ENCODE measurements at regions not wholly inside any gene's neighbourhood (a gene's known extent, or its start where the extent isn't known, plus 50 kb on each side); places are given as distances from the start of the nearest gene placed in this dataset.
A peak's percentile ranks its signal among the peaks of the same experiment; 100 is the strongest.
"Not testable (repeated sequence)": the region's sequence is repeated elsewhere in the genome, so short reads cannot be mapped to it uniquely, and the experiment has no call there.

- Histone ChIP-seq H3K9me3 (ENCODE audit: control insufficient read depth, low read depth, low read length) (no peaks in the 10 kb centered on the region), H3K27me3 (ENCODE audit: control insufficient read depth, insufficient read depth, low read length) (no peaks in the 10 kb centered on the region), H3K4me3 (ENCODE audit: low read length) (no peak overlapping the region), H3K4me1 (ENCODE audit: control insufficient read depth, insufficient read depth, low read length) (no peaks in the 10 kb centered on the region), H3K36me3 (ENCODE audit: control insufficient read depth, insufficient read depth, low read length) (no peaks in the 10 kb centered on the region), H3K27ac (ENCODE audit: low read length) (no peak overlapping the region)
- DNase-seq, result no peak
- no CpG with 5 or more reads among the region's 2 CpGs for WGBS (ENCODE audit: insufficient coverage, low lambda C conversion rate)
Measured at GRCh38 chr6:80488190-80488589, 381.7 kb downstream of the BCKDHB start.

GRCh38 chr6:80485494-80485893 lies 379.0 kb downstream of the BCKDHB start:
- H3K4me1 ChIP-seq (ENCODE audit: control insufficient read depth, insufficient read depth, low read length); H3K36me3 ChIP-seq (ENCODE audit: control insufficient read depth, insufficient read depth, low read length); H3K27me3 ChIP-seq (ENCODE audit: control insufficient read depth, insufficient read depth, low read length); H3K27ac ChIP-seq (ENCODE audit: low read length); DNase-seq; H3K4me3 ChIP-seq (ENCODE audit: low read length); H3K9me3 ChIP-seq (ENCODE audit: control insufficient read depth, low read depth, low read length): not testable (repeated sequence)
- no CpG with 5 or more reads among the region's 12 CpGs for WGBS (ENCODE audit: insufficient coverage, low lambda C conversion rate)

GRCh38 chr6:80482056-80482455 lies 375.6 kb downstream of the BCKDHB start:
- Histone ChIP-seq H3K27me3 (ENCODE audit: control insufficient read depth, insufficient read depth, low read length) (no peaks in the 10 kb centered on the region), H3K27ac (ENCODE audit: low read length) (no peak overlapping the region), H3K4me1 (ENCODE audit: control insufficient read depth, insufficient read depth, low read length) (no peaks in the 10 kb centered on the region), H3K36me3 (ENCODE audit: control insufficient read depth, insufficient read depth, low read length) (no peaks in the 10 kb centered on the region), H3K4me3 (ENCODE audit: low read length) (no peak overlapping the region), H3K9me3 (ENCODE audit: control insufficient read depth, low read depth, low read length) (no peaks in the 10 kb centered on the region)
- no CpG with 5 or more reads among the region's 3 CpGs for WGBS (ENCODE audit: insufficient coverage, low lambda C conversion rate)
- DNase-seq, result no peak

- no peaks in the 10 kb centered on the region for H3K27me3 ChIP-seq (ENCODE audit: control insufficient read depth, insufficient read depth, low read length)
- no peaks in the 10 kb centered on the region for H3K36me3 ChIP-seq (ENCODE audit: control insufficient read depth, insufficient read depth, low read length)
- no peaks in the 10 kb centered on the region for H3K9me3 ChIP-seq (ENCODE audit: control insufficient read depth, low read depth, low read length)
- H3K4me3 ChIP-seq (ENCODE audit: low read length), result no peak overlapping the region
- no peaks in the 10 kb centered on the region for H3K4me1 ChIP-seq (ENCODE audit: control insufficient read depth, insufficient read depth, low read length)
- DNase-seq, result no peak
- H3K27ac ChIP-seq (ENCODE audit: low read length), result no peak overlapping the region
Measured at GRCh38 chr6:80480421-80481157, 374.1 kb downstream of the BCKDHB start.

- Histone ChIP-seq H3K27ac (ENCODE audit: low read length) (peak overlapping the region; percentile 65), H3K4me3 (ENCODE audit: low read length) (no peak overlapping the region), H3K9me3 (ENCODE audit: control insufficient read depth, low read depth, low read length) (no peaks in the 10 kb centered on the region), H3K27me3 (ENCODE audit: control insufficient read depth, insufficient read depth, low read length) (no peaks in the 10 kb centered on the region), H3K4me1 (ENCODE audit: control insufficient read depth, insufficient read depth, low read length) (no peaks in the 10 kb centered on the region), H3K36me3 (ENCODE audit: control insufficient read depth, insufficient read depth, low read length) (no peaks in the 10 kb centered on the region)
- peak; percentile 32 to 68 for DNase-seq
- WGBS (ENCODE audit: insufficient coverage, low lambda C conversion rate), result 0% methylated on average over 1 of the region's 1 CpG
Measured at GRCh38 chr6:80478030-80478429, 371.6 kb downstream of the BCKDHB start.

GRCh38 chr6:80477591-80477990 lies 371.1 kb downstream of the BCKDHB start:
- Histone ChIP-seq H3K4me1 (ENCODE audit: control insufficient read depth, insufficient read depth, low read length) (no peaks in the 10 kb centered on the region), H3K27me3 (ENCODE audit: control insufficient read depth, insufficient read depth, low read length) (no peaks in the 10 kb centered on the region), H3K9me3 (ENCODE audit: control insufficient read depth, low read depth, low read length) (no peaks in the 10 kb centered on the region), H3K36me3 (ENCODE audit: control insufficient read depth, insufficient read depth, low read length) (no peaks in the 10 kb centered on the region), H3K27ac (ENCODE audit: low read length) (peak overlapping the region; percentile 65), H3K4me3 (ENCODE audit: low read length) (no peak overlapping the region)
- WGBS (ENCODE audit: insufficient coverage, low lambda C conversion rate), result 56% methylated on average over 2 of the region's 3 CpGs
- DNase-seq, result no peak

- Histone ChIP-seq H3K9me3 (ENCODE audit: control insufficient read depth, low read depth, low read length) (no peaks in the 10 kb centered on the region), H3K36me3 (ENCODE audit: control insufficient read depth, insufficient read depth, low read length) (no peaks in the 10 kb centered on the region), H3K4me1 (ENCODE audit: control insufficient read depth, insufficient read depth, low read length) (peaks cover 7% of the 10 kb centered on the region), H3K27me3 (ENCODE audit: control insufficient read depth, insufficient read depth, low read length) (no peaks in the 10 kb centered on the region), H3K4me3 (ENCODE audit: low read length) (no peak overlapping the region), H3K27ac (ENCODE audit: low read length) (no peak overlapping the region)
- no CpG with 5 or more reads among the region's 1 CpG for WGBS (ENCODE audit: insufficient coverage, low lambda C conversion rate)
- DNase-seq, result no peak
Measured at GRCh38 chr6:80472271-80472670, 365.8 kb downstream of the BCKDHB start.

- no peaks in the 10 kb centered on the region for H3K27me3 ChIP-seq (ENCODE audit: control insufficient read depth, insufficient read depth, low read length)
- H3K36me3 ChIP-seq (ENCODE audit: control insufficient read depth, insufficient read depth, low read length), result no peaks in the 10 kb centered on the region
- no peak for DNase-seq
- H3K9me3 ChIP-seq (ENCODE audit: control insufficient read depth, low read depth, low read length), result no peaks in the 10 kb centered on the region
- no CpG with 5 or more reads among the region's 2 CpGs for WGBS (ENCODE audit: insufficient coverage, low lambda C conversion rate)
- no peak overlapping the region for H3K27ac ChIP-seq (ENCODE audit: low read length)
- H3K4me1 ChIP-seq (ENCODE audit: control insufficient read depth, insufficient read depth, low read length), result peaks cover 7% of the 10 kb centered on the region
- H3K4me3 ChIP-seq (ENCODE audit: low read length), result no peak overlapping the region
Measured at GRCh38 chr6:80469977-80470376, 363.5 kb downstream of the BCKDHB start.

- H3K36me3 ChIP-seq (ENCODE audit: control insufficient read depth, insufficient read depth, low read length), result no peaks in the 10 kb centered on the region
- no peak overlapping the region for H3K27ac ChIP-seq (ENCODE audit: low read length)
- H3K4me1 ChIP-seq (ENCODE audit: control insufficient read depth, insufficient read depth, low read length), result peaks cover 7% of the 10 kb centered on the region
- no peak overlapping the region for H3K4me3 ChIP-seq (ENCODE audit: low read length)
- no peaks in the 10 kb centered on the region for H3K9me3 ChIP-seq (ENCODE audit: control insufficient read depth, low read depth, low read length)
- DNase-seq, result peak; percentile 37 to 71
- H3K27me3 ChIP-seq (ENCODE audit: control insufficient read depth, insufficient read depth, low read length), result no peaks in the 10 kb centered on the region
- WGBS (ENCODE audit: insufficient coverage, low lambda C conversion rate), result 8% methylated on average over 2 of the region's 2 CpGs
Measured at GRCh38 chr6:80468398-80468797, 361.9 kb downstream of the BCKDHB start.

GRCh38 chr6:80467408-80467807 lies 360.9 kb downstream of the BCKDHB start:
- 100% methylated on average over 1 of the region's 2 CpGs for WGBS (ENCODE audit: insufficient coverage, low lambda C conversion rate)
- no peak for DNase-seq
- no peaks in the 10 kb centered on the region for H3K36me3 ChIP-seq (ENCODE audit: control insufficient read depth, insufficient read depth, low read length)
- H3K27ac ChIP-seq (ENCODE audit: low read length), result no peak overlapping the region
- peaks cover 7% of the 10 kb centered on the region for H3K4me1 ChIP-seq (ENCODE audit: control insufficient read depth, insufficient read depth, low read length)
- no peak overlapping the region for H3K4me3 ChIP-seq (ENCODE audit: low read length)
- H3K9me3 ChIP-seq (ENCODE audit: control insufficient read depth, low read depth, low read length), result no peaks in the 10 kb centered on the region
- no peaks in the 10 kb centered on the region for H3K27me3 ChIP-seq (ENCODE audit: control insufficient read depth, insufficient read depth, low read length)

GRCh38 chr6:80466981-80467380 lies 360.5 kb downstream of the BCKDHB start:
- no peak for DNase-seq
- Histone ChIP-seq H3K4me1 (ENCODE audit: control insufficient read depth, insufficient read depth, low read length) (peaks cover 7% of the 10 kb centered on the region), H3K4me3 (ENCODE audit: low read length) (no peak overlapping the region), H3K9me3 (ENCODE audit: control insufficient read depth, low read depth, low read length) (no peaks in the 10 kb centered on the region), H3K36me3 (ENCODE audit: control insufficient read depth, insufficient read depth, low read length) (no peaks in the 10 kb centered on the region), H3K27ac (ENCODE audit: low read length) (no peak overlapping the region), H3K27me3 (ENCODE audit: control insufficient read depth, insufficient read depth, low read length) (no peaks in the 10 kb centered on the region)
- WGBS (ENCODE audit: insufficient coverage, low lambda C conversion rate), result no CpG with 5 or more reads among the region's 2 CpGs
